Activated naive CD8-positive, alpha-beta T cell treated with anti-CD3 and anti-CD28 coated beads for 36 hours (primary cell): ENCODE measurements at regions not wholly inside any gene's neighbourhood (a gene's known extent, or its start where the extent isn't known, plus 50 kb on each side); places are given as distances from the start of the nearest gene placed in this dataset.
"Not testable (repeated sequence)": the region's sequence is repeated elsewhere in the genome, so short reads cannot be mapped to it uniquely, and the experiment has no call there.

ENCODE experiments used
- DNase-seq: peaks from one replicate; pipeline ENCODE4 v3.0.0; 2021
- H3K27ac Mint-ChIP-seq: one replicate; pipeline ENCODE4 v1.8.0; 2022; ENCODE audit warnings: mild to moderate bottlenecking, moderate library complexity, mixed read lengths
- H3K27me3 Mint-ChIP-seq: one replicate; pipeline ENCODE4 v1.8.0; 2022; ENCODE audit warnings: mild to moderate bottlenecking, mixed read lengths
- H3K36me3 Mint-ChIP-seq: one replicate; pipeline ENCODE4 v1.8.0; 2021; ENCODE audit warnings: mild to moderate bottlenecking, mixed read lengths
- H3K4me1 Mint-ChIP-seq: one replicate; pipeline ENCODE4 v1.8.0; 2021; ENCODE audit warnings: mixed read lengths
- H3K4me3 Mint-ChIP-seq: one replicate; pipeline ENCODE4 v1.8.0; 2022; ENCODE audit warnings: mild to moderate bottlenecking, moderate library complexity, mixed read lengths
- H3K9me3 Mint-ChIP-seq: one replicate; pipeline ENCODE4 v1.8.0; 2022; ENCODE audit warnings: mixed read lengths

DNA sequence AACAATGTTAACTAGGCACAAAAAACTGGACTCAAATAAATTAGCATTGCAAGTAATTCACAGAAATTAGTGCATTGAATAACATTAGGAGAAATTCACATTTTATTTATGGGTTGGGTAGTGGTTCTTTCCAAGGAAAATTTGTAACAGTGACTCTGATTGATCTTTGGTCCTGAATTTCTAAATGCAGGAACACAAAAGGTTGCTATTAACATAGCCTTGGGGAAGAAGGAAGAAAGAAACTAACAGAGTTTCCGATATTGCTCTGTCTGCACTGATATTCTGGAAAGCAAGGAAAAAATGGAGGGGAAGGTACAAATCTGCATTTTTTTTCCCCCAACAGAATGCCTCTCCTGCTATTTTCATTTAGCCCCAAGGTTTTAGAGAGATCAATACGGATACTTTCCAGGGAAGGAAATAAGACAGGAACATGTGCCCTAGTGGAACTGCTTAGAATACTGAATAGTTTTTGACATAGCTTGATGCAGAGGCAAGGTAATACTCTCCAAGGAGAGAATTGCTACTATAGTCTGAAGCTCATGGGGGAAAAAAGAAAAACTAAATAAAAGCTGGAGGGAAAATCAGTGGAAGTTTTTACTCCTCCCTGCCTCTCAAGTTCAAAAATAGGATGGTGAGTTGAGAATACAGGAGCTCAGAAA, 490.1 kb downstream of the RAPGEF2 start:
- no peak overlapping the region for H3K4me3 Mint-ChIP-seq
- no peaks in the 10 kb centered on the region for H3K4me1 Mint-ChIP-seq
- no peak for DNase-seq
- no peaks in the 10 kb centered on the region for H3K36me3 Mint-ChIP-seq
- H3K9me3 Mint-ChIP-seq, result no peaks in the 10 kb centered on the region
- no peak overlapping the region for H3K27ac Mint-ChIP-seq
- peaks cover 5% of the 10 kb centered on the region for H3K27me3 Mint-ChIP-seq

DNA sequence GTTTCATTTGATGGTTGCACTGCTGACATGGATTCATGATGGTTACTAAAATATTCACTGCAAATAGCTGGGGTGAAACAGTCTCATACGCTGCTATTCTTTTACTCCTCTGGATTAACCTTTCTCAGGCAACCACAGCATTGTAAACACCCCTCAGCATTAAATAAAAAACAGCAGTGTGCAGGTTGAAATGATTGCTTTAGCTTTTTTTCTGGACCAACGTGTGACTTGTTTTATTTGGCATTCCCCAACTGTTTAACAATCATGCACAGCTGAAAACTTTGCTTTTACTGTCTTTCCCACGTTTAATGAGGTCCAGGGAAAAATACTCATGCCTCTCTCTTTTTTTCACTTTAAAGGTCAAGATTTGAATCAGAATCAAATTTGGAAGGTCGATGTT, 490.8 kb downstream of the RAPGEF2 start:
- Mint-ChIP-seq H3K4me3 (no peak overlapping the region), H3K9me3 (no peaks in the 10 kb centered on the region), H3K4me1 (no peaks in the 10 kb centered on the region), H3K27me3 (peaks cover 5% of the 10 kb centered on the region), H3K27ac (no peak overlapping the region), H3K36me3 (no peaks in the 10 kb centered on the region)
- DNase-seq, result no peak

DNA sequence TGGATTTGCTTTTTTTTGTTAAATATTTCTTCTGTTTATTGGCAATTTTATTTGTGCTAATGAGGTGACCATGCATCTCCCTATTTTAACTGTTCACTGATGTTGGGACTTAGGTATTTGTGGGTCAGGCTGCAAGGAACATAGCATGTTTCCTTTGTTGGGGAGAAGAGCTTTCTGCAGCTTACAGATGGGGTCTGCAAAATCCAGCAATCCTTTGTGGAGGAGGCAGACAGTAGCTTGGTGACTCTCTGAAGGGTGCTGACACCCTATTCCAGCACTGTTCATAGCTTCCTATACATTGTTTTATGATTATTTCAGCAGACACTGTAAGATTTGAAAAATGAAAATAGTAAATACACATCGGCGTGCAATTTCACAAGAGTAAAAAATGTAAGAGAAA, 491.7 kb downstream of the RAPGEF2 start:
- H3K27me3 Mint-ChIP-seq, result peaks cover 5% of the 10 kb centered on the region
- no peak overlapping the region for H3K4me3 Mint-ChIP-seq
- no peaks in the 10 kb centered on the region for H3K36me3 Mint-ChIP-seq
- DNase-seq, result no peak
- H3K9me3 Mint-ChIP-seq, result no peaks in the 10 kb centered on the region
- H3K27ac Mint-ChIP-seq, result no peak overlapping the region
- no peaks in the 10 kb centered on the region for H3K4me1 Mint-ChIP-seq

DNA sequence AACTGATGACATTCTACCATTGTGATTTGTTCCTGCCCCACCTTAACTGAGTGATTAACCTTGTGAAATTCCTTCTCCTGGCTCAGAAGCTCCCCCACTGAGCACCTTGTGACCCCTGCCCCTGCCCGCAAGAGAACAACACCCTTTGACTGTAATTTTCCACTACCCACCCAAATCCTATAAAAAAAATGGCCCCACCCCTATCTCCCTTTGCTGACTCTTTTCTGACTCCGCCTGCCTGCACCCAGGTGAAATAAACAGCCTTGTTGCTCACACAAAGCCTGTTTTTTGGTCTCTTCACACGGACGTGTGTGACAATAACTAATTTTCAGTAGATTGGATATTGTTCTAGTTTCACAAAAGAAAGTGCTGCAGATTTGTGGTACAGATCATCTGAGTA, 492.2 kb downstream of the RAPGEF2 start:
- H3K27me3 Mint-ChIP-seq, DNase-seq, H3K4me3 Mint-ChIP-seq, H3K36me3 Mint-ChIP-seq, H3K27ac Mint-ChIP-seq, H3K9me3 Mint-ChIP-seq, H3K4me1 Mint-ChIP-seq: not testable (repeated sequence)

DNA sequence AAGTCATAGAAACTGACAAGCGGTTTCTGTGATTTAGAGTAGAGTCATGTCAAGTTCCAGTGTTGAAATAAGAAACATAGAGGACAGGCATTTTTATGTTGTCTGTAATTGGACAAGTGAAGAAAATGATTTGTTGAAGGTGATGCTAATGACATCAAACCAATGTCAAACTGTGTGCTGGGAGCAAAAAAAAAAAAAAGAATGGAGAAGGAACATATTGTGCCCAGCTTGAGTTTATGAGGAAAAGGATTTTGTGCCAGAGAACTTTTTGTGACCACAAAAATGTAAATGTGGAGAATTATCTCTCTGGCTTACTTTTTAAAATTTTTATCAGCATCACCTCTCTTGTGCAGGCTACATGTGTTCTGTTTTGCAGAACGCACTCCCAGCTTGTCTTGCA, 495.7 kb downstream of the RAPGEF2 start:
- no peak overlapping the region for H3K4me3 Mint-ChIP-seq
- no peaks in the 10 kb centered on the region for H3K4me1 Mint-ChIP-seq
- H3K27ac Mint-ChIP-seq, result no peak overlapping the region
- no peak for DNase-seq
- H3K27me3 Mint-ChIP-seq, result peaks cover 5% of the 10 kb centered on the region
- no peaks in the 10 kb centered on the region for H3K9me3 Mint-ChIP-seq
- H3K36me3 Mint-ChIP-seq, result no peaks in the 10 kb centered on the region

DNA sequence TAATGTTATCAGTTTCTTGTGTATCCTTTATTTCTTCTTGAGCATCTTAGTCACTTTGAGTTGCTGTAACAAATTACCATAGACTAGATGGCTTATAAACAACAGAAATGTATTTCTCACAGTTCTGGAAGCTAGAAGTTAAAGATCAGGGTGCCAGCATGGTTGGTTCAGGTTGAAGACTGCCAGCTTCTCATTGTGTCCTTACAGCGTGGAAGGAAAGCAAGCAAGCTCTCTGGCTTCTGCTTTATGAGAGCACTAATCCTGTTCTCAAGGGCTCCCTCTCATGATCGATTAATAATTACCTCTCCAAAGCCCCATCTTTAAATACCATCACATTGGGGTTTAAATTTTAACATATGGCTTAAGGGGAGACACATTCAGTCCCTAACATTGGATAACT, 497.2 kb downstream of the RAPGEF2 start:
- DNase-seq, result no peak
- Mint-ChIP-seq H3K27ac (no peak overlapping the region), H3K27me3 (peaks cover 2% of the 10 kb centered on the region), H3K4me3 (no peak overlapping the region), H3K36me3 (no peaks in the 10 kb centered on the region), H3K4me1 (no peaks in the 10 kb centered on the region), H3K9me3 (peaks cover 1% of the 10 kb centered on the region)

DNA sequence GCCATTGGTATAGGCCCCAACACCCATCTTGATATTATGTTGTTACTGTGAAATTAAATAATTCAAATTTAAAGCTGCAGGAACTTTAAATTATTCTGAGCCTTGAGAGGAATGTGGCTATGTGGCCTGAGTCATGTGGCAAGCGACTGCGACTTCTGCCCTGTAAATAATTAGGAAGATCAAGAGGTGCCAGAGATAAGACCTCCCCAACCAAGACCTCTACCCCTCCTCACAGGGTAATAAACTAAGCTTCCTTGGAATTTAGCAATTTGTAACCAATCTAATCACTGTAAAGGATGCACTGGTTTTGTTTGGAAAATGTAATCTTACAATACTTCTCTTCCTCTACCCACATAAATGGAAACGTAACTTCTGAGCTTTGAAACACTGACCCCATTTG, 501.9 kb downstream of the RAPGEF2 start:
- no peaks in the 10 kb centered on the region for H3K27me3 Mint-ChIP-seq
- H3K4me1 Mint-ChIP-seq, result no peaks in the 10 kb centered on the region
- no peak overlapping the region for H3K4me3 Mint-ChIP-seq
- H3K27ac Mint-ChIP-seq, result no peak overlapping the region
- H3K36me3 Mint-ChIP-seq, result no peaks in the 10 kb centered on the region
- DNase-seq, result no peak
- peaks cover 2% of the 10 kb centered on the region for H3K9me3 Mint-ChIP-seq

DNA sequence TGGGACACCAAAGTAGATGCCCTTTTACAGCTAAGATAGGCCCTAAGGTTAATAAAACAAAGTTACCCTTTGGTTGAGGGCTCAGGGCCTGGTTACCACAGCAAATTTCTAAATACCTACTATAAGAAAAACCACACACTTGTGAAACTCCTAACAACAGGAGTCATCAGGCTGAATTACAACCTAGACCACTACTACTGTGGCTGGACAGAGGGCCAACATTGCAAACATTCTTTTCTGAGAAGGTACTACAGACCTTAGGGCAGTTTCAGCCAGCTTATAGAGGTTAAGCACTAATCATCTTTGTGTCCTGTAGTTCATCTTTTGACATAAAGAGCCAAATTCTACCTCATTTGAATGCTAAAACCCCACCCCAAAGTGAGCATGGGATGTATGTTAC, 504.0 kb downstream of the RAPGEF2 start:
- H3K4me3 Mint-ChIP-seq, result no peak overlapping the region

DNA sequence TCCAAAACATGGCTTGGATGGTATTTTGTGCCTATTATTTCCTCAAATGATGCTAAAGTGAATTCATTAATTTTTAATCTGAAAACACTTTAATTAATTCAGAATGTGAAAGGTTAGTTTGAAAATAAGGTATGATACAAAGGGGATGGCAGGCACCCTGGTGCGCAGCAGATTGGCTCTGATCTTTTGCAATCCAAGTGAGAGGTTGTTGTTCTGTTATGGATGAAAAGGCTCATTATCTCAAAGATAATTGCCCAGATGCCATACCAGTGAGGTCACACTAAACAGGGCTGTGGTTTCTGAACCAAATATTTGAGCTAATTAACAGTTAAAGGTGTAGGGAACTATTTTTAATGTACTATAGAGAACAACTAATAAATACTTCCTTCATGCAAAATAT, 504.9 kb downstream of the RAPGEF2 start:
- no peaks in the 10 kb centered on the region for H3K27me3 Mint-ChIP-seq

More for the DNA sequence above, 504.0 kb downstream of the RAPGEF2 start:
- no peak overlapping the region for H3K27ac Mint-ChIP-seq
- no peak for DNase-seq
- H3K4me1 Mint-ChIP-seq, result no peaks in the 10 kb centered on the region
- no peaks in the 10 kb centered on the region for H3K27me3 Mint-ChIP-seq
- H3K9me3 Mint-ChIP-seq, result peaks cover 5% of the 10 kb centered on the region
- no peaks in the 10 kb centered on the region for H3K36me3 Mint-ChIP-seq

DNA sequence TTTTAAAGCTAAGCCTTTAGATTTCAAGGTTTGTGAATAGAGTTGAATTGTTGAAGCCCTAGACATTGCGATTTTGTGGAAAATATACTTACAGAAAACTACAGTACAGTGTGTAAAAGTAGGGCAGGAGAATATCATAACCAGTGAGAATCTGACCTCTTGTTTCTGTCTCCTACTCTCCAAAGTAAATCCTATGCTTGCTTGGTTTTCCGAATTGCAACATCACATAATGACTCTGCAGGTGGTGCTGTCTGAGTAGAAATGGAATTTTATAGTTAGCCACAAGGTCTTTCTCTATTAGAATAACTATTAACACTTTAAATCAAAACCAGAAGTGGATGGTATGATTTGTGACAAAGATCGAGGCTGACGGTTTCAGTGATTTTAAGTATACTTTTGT, 505.6 kb downstream of the RAPGEF2 start:
- no peak overlapping the region for H3K4me3 Mint-ChIP-seq
- no peak overlapping the region for H3K27ac Mint-ChIP-seq
- peaks cover 5% of the 10 kb centered on the region for H3K9me3 Mint-ChIP-seq
- no peaks in the 10 kb centered on the region for H3K36me3 Mint-ChIP-seq
- no peaks in the 10 kb centered on the region for H3K4me1 Mint-ChIP-seq
- DNase-seq, result no peak
- H3K27me3 Mint-ChIP-seq, result no peaks in the 10 kb centered on the region

More for the DNA sequence above, 504.9 kb downstream of the RAPGEF2 start:
- Mint-ChIP-seq H3K27ac (no peak overlapping the region), H3K4me3 (no peak overlapping the region), H3K9me3 (peaks cover 5% of the 10 kb centered on the region), H3K4me1 (no peaks in the 10 kb centered on the region), H3K36me3 (no peaks in the 10 kb centered on the region)
- DNase-seq, result no peak

DNA sequence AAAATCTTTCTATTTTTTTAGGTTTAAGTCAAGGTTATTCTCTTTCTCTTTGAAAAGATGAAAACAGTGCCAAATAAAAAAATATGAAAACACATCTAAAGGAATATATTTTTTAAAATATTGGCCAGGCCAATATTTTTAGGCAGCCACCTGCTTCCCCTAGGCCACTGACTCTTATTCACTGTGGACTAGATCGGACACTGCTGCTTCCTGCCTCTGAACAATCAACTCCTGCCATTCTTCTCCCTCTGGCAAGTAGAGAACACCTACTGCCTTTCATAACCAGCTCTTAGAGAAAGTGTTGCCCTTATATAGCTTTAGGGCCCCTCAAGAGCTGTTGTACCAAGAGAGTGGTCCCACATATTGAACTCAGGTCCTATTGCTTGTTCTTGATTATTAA, 529.2 kb downstream of the RAPGEF2 start:
- Mint-ChIP-seq H3K4me1 (no peaks in the 10 kb centered on the region), H3K27me3 (no peaks in the 10 kb centered on the region), H3K36me3 (no peaks in the 10 kb centered on the region), H3K9me3 (no peaks in the 10 kb centered on the region), H3K4me3 (no peak overlapping the region), H3K27ac (no peak overlapping the region)
- DNase-seq, result no peak

DNA sequence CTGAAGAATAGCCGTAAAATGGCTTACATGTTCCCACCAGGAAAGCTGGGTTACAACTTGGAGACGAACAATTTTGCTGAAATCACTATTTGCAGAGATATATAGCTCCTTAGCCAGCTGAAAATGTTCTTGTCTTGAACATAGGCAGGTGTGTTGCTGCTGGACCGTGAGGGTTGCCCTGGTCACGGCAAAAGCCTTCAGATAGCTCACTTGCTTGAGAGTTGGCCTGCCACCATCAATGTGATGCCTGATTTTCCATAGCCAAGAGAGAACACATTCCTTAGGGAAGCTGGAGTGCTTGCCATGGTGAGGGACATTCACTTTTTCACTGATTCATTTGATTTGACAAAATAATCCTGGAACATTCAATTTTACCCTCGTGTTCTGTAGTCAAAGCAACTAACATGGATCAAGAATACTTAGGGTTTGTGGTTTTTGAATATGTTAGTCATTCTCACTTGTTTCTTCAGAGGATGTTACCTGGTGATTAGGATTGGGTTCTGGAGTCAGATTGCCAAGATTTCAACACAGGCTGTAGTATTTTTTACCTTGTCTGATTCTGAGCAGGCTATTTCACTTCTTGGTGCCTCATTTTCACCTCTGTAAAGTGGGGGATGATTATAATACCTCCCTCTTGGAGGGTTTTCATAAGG, 536.9 kb downstream of the RAPGEF2 start:
- no peaks in the 10 kb centered on the region for H3K27me3 Mint-ChIP-seq
- H3K9me3 Mint-ChIP-seq, result peaks cover 3% of the 10 kb centered on the region
- H3K36me3 Mint-ChIP-seq, result no peaks in the 10 kb centered on the region
- DNase-seq, result no peak
- no peak overlapping the region for H3K4me3 Mint-ChIP-seq
- no peak overlapping the region for H3K27ac Mint-ChIP-seq
- no peaks in the 10 kb centered on the region for H3K4me1 Mint-ChIP-seq

DNA sequence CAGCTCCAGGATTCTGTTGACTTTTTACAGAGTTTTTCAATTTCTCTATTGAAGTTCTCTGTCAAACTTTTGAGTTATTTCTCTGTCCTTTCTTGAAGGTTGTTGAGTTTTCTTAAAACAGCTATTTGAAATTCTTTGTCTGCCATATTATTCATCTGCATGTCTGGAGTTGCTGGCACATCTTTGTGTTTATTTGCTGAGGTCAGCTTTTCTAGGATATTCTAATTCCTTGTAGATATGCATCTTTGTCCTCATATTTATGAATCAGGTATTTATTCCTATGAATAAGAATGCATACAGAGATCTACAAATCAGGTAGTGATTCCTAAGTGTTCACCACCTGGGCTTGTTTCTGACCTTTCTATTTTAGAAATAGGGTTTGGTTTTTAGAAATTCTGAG, 546.4 kb downstream of the RAPGEF2 start:
- Mint-ChIP-seq H3K36me3 (peaks cover 1% of the 10 kb centered on the region), H3K4me1 (no peaks in the 10 kb centered on the region), H3K9me3 (peaks cover 9% of the 10 kb centered on the region), H3K4me3 (no peak overlapping the region), H3K27me3 (no peaks in the 10 kb centered on the region), H3K27ac (no peak overlapping the region)
- no peak for DNase-seq

DNA sequence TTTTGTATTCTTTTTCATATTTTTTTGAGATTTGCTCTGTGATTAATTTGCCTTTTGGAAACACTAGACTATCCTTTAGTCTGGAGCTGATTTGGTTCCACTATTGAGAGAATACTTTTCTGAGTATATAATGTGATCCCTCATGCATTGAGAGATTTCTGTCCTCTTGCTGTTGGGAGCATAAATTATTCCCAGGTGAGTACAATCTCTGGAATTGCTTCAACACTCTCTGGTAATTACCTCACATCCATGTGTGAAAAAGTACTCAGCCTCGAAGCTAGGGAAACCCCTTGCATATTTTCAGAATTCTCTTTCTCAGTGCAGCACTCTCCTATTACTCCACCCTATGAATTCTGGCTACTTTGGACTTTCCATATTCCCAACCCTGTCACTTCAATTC, 550.0 kb downstream of the RAPGEF2 start:
- Mint-ChIP-seq H3K27me3 (no peaks in the 10 kb centered on the region), H3K9me3 (peaks cover 10% of the 10 kb centered on the region), H3K36me3 (peaks cover 1% of the 10 kb centered on the region), H3K4me3 (no peak overlapping the region), H3K27ac (no peak overlapping the region), H3K4me1 (no peaks in the 10 kb centered on the region)
- no peak for DNase-seq

DNA sequence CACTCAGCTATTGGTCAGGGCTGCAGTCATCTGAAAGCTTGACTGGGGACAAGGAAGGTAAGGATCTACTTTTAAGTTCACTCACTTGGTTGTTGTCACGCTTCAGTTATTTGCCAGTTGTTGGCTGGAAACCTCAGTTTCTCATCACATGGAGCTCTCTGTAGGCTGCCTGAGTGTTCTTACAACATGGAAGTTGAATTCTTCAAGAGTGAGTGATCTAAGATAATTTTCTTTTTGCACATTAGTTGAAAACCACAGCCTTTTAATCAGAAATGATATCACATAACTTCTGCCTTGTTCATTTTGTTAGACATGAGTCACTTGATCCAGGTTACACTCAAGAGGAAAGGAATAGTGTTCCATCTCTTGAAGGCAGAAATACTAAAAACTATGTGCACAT, 552.7 kb downstream of the RAPGEF2 start:
- Mint-ChIP-seq H3K27ac (no peak overlapping the region), H3K27me3 (no peaks in the 10 kb centered on the region), H3K9me3 (peaks cover 1% of the 10 kb centered on the region), H3K4me1 (no peaks in the 10 kb centered on the region), H3K4me3 (no peak overlapping the region), H3K36me3 (no peaks in the 10 kb centered on the region)
- DNase-seq, result no peak

DNA sequence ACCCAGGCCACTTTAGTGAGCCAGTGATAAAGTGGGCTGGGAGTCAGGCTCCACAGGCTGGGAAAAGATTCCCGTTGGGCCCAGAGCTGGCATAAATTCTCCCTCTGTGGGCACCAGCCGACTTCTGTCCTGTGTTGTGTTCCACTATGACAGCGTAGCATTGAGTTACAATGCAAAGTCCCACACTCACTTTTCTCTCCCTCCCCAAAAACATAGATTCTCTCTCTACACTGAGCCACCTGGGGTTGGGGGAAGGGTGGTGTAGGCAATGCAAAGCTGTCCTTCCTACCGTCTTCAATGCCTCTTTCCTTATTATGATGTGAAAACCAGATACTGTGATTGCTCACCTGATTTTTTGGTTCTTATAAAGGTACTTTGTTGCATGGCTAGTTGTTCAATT, 566.2 kb downstream of the RAPGEF2 start:
- Mint-ChIP-seq H3K27ac (no peak overlapping the region), H3K4me3 (no peak overlapping the region), H3K27me3 (no peaks in the 10 kb centered on the region), H3K4me1 (no peaks in the 10 kb centered on the region), H3K9me3 (peaks cover 4% of the 10 kb centered on the region), H3K36me3 (no peaks in the 10 kb centered on the region)
- DNase-seq, result no peak
